DMS114 treated with DMSO at 0.1 percent for 48 hours (cell line): ENCODE measurements at regions not wholly inside any gene's neighbourhood (a gene's known extent, or its start where the extent isn't known, plus 50 kb on each side); places are given as distances from the start of the nearest gene placed in this dataset.
"Not testable (repeated sequence)": the region's sequence is repeated elsewhere in the genome, so short reads cannot be mapped to it uniquely, and the experiment has no call there.

Experiments
- DNase-seq: peaks from one replicate; lab custom pipeline; 2025; ENCODE audit not compliant: unreplicated experiment; lab: John Stamatoyannopoulos, UW

DNA sequence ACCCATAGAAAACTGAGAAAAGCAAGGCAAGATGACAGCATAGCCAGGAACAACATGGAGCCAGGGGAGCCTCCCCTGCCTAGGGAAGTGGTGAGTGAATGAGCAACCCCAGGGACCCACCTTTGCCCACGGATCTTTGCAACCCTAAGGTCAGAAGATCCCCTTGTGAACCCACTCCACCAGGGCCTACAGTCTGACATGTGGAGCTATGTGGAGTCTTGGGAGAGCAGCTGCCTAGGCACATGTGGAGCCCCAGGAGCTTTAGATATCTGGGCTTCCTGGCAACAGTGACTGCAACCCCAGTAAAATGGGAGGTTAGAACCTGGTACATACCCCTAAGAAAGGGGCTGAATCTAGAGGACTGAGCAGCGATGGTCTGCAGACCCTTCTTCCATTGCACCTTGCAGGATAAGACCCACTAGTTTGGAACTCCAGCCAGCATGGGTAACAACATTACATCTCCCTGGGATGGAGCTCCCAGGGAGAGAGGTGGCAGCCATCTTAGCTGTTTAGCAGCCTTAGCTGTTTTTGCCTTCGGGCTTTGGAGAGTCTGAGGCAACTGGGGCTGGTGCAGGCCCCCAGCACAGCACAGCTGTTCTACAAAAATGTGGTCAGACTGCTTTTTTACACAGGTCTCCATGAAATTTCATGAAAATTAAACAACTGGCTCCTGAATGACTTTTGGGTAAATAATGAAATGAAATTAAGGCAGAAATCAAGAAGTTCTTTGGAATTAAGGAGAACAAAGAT, 104.7 kb upstream of the TRIM2 start:
- DNase-seq: no peak

GRCh38 chr4:153106736-153107135, 97.5 kb upstream of the TRIM2 start:
- DNase-seq: not testable (repeated sequence)

GRCh38 chr4:153107246-153107645, 97.0 kb upstream of the TRIM2 start:
- no peak for DNase-seq

GRCh38 chr4:153109296-153109849, 94.9 kb upstream of the TRIM2 start:
- no peak for DNase-seq

- DNase-seq: no peak
These were observed 93.5 kb upstream of the TRIM2 start for GRCh38 chr4:153110739-153111138.

DNA sequence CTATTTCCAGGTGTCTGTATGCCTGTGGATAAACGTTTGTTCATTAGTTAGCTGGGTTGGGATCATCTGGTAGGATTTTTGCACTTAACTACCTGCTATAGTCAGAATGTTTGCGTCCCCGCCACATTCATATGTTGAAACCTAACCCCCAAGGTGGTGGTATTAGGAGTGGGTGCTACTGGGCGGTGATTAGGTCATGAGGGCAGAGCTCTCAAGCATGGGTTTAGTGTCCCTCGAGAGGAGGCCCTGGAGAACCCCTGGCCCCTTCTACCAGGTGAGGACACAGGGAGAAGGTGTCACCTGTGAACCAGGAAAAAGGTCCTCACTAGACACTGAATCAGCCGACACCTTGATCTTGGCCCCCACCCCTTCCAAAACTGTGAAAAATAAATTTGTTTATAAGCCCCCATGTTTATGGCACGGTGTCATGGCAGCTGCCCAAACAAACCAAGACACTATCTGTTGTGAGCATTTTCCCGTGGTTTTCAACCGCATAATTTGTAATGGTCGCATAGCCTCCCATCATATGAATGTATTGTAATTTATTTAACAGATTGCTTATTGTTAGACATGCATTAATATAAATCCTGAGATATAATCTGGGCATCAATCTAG, 92.7 kb upstream of the TRIM2 start:
- no peak for DNase-seq

DNA sequence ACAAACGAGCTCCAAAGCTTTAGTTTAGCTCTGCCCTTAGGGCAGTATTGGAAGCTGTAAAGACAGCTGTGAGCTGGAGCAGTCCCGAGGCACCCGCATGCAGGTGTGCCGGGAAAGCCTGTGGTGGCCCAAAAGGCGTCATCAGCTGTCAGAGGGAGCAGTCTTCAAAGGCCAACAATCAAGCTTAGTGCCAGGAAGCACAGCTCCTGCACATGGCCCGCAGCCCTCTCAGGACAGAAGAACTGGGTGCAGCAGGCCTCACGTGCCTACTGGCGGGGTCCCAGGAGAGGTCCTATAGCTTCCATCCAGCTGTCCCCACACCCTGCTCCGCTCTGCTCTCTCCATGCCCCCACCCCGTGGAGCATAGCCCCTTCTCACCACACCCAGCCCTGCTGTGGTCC, 92.2 kb upstream of the TRIM2 start:
- DNase-seq: no peak

DNA sequence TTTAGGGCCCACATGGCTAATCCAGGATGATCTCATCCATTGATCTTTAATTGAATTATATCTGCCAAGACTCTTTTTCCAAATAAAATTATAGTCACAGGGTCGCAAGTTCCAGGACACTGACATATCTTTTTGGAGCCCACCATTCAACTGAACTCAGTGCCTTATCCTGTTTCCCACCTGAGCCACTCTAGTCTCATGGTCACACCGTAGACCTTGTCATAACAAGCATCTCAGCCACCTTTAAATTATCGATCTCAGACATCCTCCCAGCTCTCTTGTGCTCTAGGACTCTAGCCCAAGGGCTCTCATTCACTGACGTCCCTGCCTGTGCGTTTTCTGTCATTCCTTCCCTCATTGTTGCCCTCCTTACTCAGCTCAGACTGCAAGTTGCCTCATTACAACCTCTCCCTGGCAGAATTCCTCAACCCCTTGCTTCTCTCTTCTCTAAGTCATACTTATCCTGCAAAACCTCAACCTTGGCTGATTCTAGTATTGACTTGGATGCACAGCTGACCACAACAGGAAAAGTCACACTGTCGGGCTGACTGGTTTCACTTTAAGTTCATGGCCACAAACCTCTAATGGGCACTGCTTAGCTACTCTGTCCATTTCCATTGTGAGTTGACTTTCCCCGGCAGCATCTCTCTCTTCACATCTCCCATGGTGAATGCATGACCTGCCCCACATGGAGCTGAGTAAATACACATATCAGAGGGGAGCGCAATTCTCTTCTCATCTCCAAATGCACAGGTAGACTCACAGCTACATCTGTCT, 91.0 kb upstream of the TRIM2 start:
- DNase-seq: no peak

- DNase-seq: no peak
These were observed 90.5 kb upstream of the TRIM2 start for GRCh38 chr4:153113838-153114105.

- no peak for DNase-seq
These were observed 89.4 kb upstream of the TRIM2 start for GRCh38 chr4:153114771-153115321.

DNA sequence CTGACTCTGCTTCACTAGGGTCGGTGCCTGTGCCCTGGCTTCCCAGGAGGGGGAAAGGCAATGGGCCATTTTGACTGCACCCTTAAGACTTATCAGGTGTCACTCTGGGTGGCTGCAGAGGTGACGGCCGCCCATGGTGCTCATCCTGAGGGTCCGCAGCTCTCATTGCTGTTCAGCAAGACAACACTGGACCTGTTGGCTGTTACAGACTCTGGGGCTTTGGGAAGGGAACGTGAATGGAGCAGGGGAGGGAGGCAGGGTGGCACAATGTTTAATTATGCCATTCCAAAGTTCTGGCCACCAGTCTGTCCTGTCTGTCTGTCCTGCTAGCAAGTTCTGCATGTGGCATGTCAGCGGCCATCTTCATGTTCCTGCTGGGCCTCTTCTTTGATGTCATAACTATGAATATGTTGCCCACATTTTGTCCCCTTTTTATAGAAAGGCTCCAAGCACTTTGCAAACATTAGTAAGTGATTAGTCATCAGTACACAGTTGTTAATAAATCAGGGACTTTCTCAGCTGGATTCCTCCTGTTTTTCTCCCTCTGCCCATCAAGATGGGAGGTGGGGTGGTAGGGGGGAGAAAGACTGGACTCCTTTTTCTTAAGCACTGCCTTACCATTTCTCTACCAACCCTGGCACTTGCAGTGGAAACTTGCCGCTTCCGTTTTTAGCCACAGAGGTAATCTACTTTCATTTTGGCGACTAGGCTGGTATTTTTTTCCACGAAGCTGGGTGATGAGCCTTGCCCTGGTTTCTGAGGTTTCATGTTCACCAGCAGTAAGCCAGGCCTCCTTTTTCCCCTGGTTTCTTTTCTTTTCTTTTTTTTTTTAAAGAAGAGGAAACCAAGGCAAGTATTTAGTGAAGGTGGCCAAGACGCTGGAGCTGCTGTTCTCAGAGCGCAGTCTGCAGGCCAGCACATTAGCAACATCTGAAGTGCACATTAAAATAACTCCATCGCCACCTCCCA, 88.6 kb upstream of the TRIM2 start:
- DNase-seq: no peak

DNA sequence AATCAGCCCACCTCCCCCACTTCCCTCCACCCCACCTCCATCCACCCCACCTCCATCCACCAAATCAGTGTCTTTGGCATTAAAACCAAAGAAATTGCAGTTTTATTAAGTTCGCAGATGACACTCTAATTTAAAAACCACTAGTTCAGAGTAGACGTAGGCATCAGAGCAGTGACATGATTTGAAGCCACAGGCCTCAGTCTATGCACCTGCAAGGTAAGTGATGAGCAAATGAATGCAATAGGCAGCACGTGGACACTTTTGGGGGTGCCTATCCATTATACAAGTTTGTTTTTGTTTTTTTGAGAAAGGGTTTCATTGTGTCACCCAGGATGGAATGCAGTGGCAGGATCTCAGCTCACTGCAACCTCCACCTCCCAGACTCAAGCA, 88.0 kb upstream of the TRIM2 start:
- no peak for DNase-seq

DNA sequence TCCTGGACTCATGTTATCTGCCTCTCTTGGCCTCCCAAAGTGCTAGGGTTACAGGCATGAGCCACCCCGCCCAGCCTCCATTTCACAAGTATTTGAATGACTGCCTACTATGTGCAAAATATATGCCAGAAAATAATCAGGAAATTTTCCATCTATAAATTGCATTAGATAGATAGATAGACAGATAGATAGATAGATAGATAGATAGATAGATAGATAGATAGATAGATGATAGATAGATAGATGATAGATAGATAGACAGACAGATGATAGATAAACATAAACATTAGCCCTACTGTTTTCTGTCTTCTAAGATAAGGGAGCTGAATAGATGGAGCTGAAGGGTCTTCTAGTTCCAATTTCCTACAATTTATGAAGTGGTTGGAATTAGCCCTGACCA, 87.4 kb upstream of the TRIM2 start:
- DNase-seq: no peak

GRCh38 chr4:153117554-153117953, 86.7 kb upstream of the TRIM2 start:
- no peak for DNase-seq

GRCh38 chr4:153119626-153120025, 84.6 kb upstream of the TRIM2 start:
- DNase-seq: no peak

DNA sequence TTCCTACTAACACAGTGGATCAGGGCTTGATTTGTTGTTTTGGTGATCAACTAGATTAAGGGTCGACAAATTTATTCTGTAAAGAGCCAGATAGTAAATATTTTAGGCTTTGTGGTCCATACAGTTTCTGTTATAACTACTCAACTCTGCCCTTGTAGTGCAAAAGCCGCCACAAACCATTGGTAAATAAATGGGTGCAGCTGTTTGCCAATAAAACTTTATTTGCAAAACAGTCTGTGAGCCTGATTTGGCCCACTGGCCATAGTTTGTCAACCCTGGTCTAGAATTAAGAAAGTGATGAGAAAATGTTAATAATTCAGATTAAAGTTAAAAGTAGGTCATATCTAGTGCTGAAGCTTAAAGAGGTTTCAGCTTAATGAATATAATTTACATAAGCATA, 84.0 kb upstream of the TRIM2 start:
- DNase-seq: no peak

GRCh38 chr4:153122855-153123254, 81.4 kb upstream of the TRIM2 start:
- DNase-seq: no peak

GRCh38 chr4:153126137-153126536, 78.1 kb upstream of the TRIM2 start:
- no peak for DNase-seq

- DNase-seq: peak; percentile 55
These were observed 76.3 kb upstream of the TRIM2 start for GRCh38 chr4:153127760-153128494.

DNA sequence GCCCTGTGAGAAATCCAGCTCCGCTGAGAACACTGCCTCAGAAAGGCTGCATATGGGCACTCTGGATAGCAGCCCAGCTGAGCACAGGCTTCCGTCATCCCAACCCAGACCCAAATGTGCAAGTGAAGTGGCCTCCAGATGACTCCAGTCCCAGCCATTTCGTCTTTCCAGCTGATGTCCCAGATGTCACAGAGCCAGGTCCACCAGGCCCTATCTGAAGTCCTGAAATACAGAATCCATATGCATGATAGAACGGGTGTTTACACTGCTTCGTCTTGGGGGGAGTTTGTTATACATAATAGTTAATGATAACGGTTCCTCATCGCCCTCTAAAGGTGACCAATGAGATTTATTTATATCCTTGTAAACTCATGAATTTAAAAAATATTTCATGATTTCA, 72.6 kb upstream of the TRIM2 start:
- DNase-seq: no peak
